ENCODE measurements at regions not wholly inside any gene's neighbourhood (a gene's known extent, or its start where the extent isn't known, plus 50 kb on each side); places are given as distances from the start of the nearest gene placed in this dataset.

GRCh38 chr13:74576420-74576819, 442.2 kb upstream of the KLF12 start:
- H3K27ac ChIP-seq: no peak overlapping the region
- H3K4me3 ChIP-seq: no peak overlapping the region
- TF ChIP-seq CTCF (IDR thresholded peaks at IDR 0.05) (no peak), POLR2A (IDR thresholded peaks at IDR 0.05) (no peak)
- no peak for ATAC-seq
- no peak for DNase-seq
- intact Hi-C loops (cut with DNase I): no loop called here
- 54% methylated on average over 4 of the region's 5 CpGs for WGBS (ENCODE audit: insufficient coverage, low coverage, low lambda C conversion rate, missing lambda C conversion rate)
- H3K9me3 ChIP-seq: no peaks in the 10 kb centered on the region
- no peaks in the 10 kb centered on the region for H3K36me3 ChIP-seq
- no peaks in the 10 kb centered on the region for H3K4me1 ChIP-seq
- H3K27me3 ChIP-seq: no peaks in the 10 kb centered on the region

GRCh38 chr13:74575729-74576125, 441.5 kb upstream of the KLF12 start:
- Histone ChIP-seq H3K27me3 (no peaks in the 10 kb centered on the region), H3K36me3 (no peaks in the 10 kb centered on the region), H3K4me3 (peak overlapping the region in 1 of 3 donors; percentile 14), H3K9me3 (no peaks in the 10 kb centered on the region), H3K4me1 (no peaks in the 10 kb centered on the region), H3K27ac (no peak overlapping the region)
- peak; percentile 91 to 97 (median 94) for ATAC-seq
- DNase-seq: peak; percentile 67 to 78 (median 71)
- intact Hi-C loops (cut with DNase I): no loop called here
- 3% methylated on average over 12 of the region's 29 CpGs for WGBS (ENCODE audit: insufficient coverage, low coverage, low lambda C conversion rate, missing lambda C conversion rate)
- no peak for TF ChIP-seq POLR2A (IDR thresholded peaks at IDR 0.05)
- TF ChIP-seq CTCF (IDR thresholded peaks at IDR 0.05): no peak

- 13% methylated on average over 10 of the region's 10 CpGs for WGBS (ENCODE audit: insufficient coverage, low coverage, low lambda C conversion rate, missing lambda C conversion rate)
- intact Hi-C loops (cut with DNase I): no loop called here
- DNase-seq: no peak
- Histone ChIP-seq H3K27me3 (no peaks in the 10 kb centered on the region), H3K27ac (no peak overlapping the region), H3K4me3 (peak overlapping the region in 1 of 3 donors; percentile 14), H3K4me1 (no peaks in the 10 kb centered on the region), H3K9me3 (no peaks in the 10 kb centered on the region), H3K36me3 (no peaks in the 10 kb centered on the region)
- ATAC-seq: peak in 1 of 4 donors; percentile 9
- TF ChIP-seq CTCF (IDR thresholded peaks at IDR 0.05) (no peak), POLR2A (IDR thresholded peaks at IDR 0.05) (no peak)
Observed at GRCh38 chr13:74574964-74575728, 440.9 kb upstream of the KLF12 start.

GRCh38 chr13:74573654-74574053, 439.4 kb upstream of the KLF12 start:
- intact Hi-C loops (cut with DNase I): no loop called here
- WGBS (ENCODE audit: insufficient coverage, low coverage, low lambda C conversion rate, missing lambda C conversion rate): 56% methylated on average over 7 of the region's 7 CpGs
- H3K9me3 ChIP-seq: no peaks in the 10 kb centered on the region
- H3K27me3 ChIP-seq: no peaks in the 10 kb centered on the region
- H3K36me3 ChIP-seq: no peaks in the 10 kb centered on the region
- no peaks in the 10 kb centered on the region for H3K4me1 ChIP-seq
- DNase-seq (no peak), ATAC-seq (no peak)
- no peak overlapping the region for H3K27ac ChIP-seq
- no peak overlapping the region for H3K4me3 ChIP-seq
- TF ChIP-seq CTCF (IDR thresholded peaks at IDR 0.05) (peak in 1 of 4 donors; percentile 14), POLR2A (IDR thresholded peaks at IDR 0.05) (no peak)
